Muscle of leg (tissue), 3 donors: ENCODE measurements at regions not wholly inside any gene's neighbourhood (a gene's known extent, or its start where the extent isn't known, plus 50 kb on each side); places are given as distances from the start of the nearest gene placed in this dataset.
"Not testable (repeated sequence)": the region's sequence is repeated elsewhere in the genome, so short reads cannot be mapped to it uniquely, and the experiment has no call there.

ENCODE experiments used
- DNase-seq: peaks from one replicate; pipeline ENCODE4 v3.0.0; 2013
- H3K27ac ChIP-seq: one replicate; pipeline ENCODE4 v1.5.1; 2013; ENCODE audit warnings: mild to moderate bottlenecking, low read length, control low read depth
- H3K27me3 ChIP-seq: one replicate; pipeline ENCODE4 v1.6.1; 2013; ENCODE audit warnings: low read length; ENCODE audit not compliant: control insufficient read depth, insufficient read depth
- H3K36me3 ChIP-seq: one replicate; pipeline ENCODE4 v1.6.1; 2013; ENCODE audit warnings: low read length; ENCODE audit not compliant: control insufficient read depth, insufficient read depth
- H3K4me1 ChIP-seq: one replicate; pipeline ENCODE4 v1.6.1; 2013; ENCODE audit warnings: low read length; ENCODE audit not compliant: control insufficient read depth, insufficient read depth
- H3K4me3 ChIP-seq: one replicate; pipeline ENCODE4 v1.5.1; 2013; ENCODE audit warnings: low read length, control low read depth
- H3K9me3 ChIP-seq: replicated peaks from 2 replicates; pipeline ENCODE4 v1.6.1; 2013; ENCODE audit warnings: low read depth, low read length; ENCODE audit not compliant: control insufficient read depth
- WGBS: methylation state at CpG from one replicate; pipeline ENCODE4 v1.1.5; 2013; ENCODE audit warnings: missing lambda C conversion rate; ENCODE audit not compliant: insufficient coverage; 5-methylcytosine and 5-hydroxymethylcytosine counted together

DNA sequence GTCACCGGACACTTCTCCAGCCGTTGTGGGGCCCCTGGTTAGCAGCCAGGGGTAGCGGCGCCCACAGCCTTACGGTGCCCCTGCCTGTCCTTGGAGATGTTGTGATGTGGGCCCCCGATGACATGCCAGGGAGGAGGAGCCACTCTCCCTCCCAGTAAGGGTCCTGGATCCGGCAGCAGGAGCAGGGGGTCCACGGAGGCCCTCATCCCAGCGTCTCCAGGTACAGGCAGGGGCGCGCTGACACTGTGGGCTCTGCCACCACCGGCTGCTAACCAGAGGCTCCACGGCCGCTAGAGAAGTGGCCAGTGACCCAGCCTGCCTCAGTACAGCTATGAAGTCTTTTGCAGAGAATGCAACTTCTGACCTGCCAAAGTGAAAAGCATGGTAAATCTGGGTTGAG lies 121.2 kb downstream of the SPP2 start:
- no peaks in the 10 kb centered on the region for H3K36me3 ChIP-seq
- H3K27ac ChIP-seq = no peak overlapping the region
- no peaks in the 10 kb centered on the region for H3K27me3 ChIP-seq
- DNase-seq = no peak
- WGBS = 93% methylated on average over 13 of the region's 14 CpGs
- H3K9me3 ChIP-seq = no peaks in the 10 kb centered on the region
- no peaks in the 10 kb centered on the region for H3K4me1 ChIP-seq
- no peak overlapping the region for H3K4me3 ChIP-seq

- no peaks in the 10 kb centered on the region for H3K4me1 ChIP-seq
- no peaks in the 10 kb centered on the region for H3K36me3 ChIP-seq
- 44% methylated on average over 1 of the region's 1 CpG for WGBS
- no peaks in the 10 kb centered on the region for H3K27me3 ChIP-seq
- DNase-seq = no peak
- H3K9me3 ChIP-seq = no peaks in the 10 kb centered on the region
- H3K27ac ChIP-seq = no peak overlapping the region
- H3K4me3 ChIP-seq = no peak overlapping the region
Observed at GRCh38 chr2:234169674-234170073, 119.2 kb downstream of the SPP2 start.

- H3K4me1 ChIP-seq, H3K9me3 ChIP-seq, H3K36me3 ChIP-seq, H3K27me3 ChIP-seq, H3K27ac ChIP-seq, H3K4me3 ChIP-seq: not testable (repeated sequence)
- DNase-seq = peak; percentile 25
- WGBS = 20% methylated on average over 1 of the region's 8 CpGs
Observed at GRCh38 chr2:234168605-234169570, 118.4 kb downstream of the SPP2 start.

GRCh38 chr2:234166531-234166930 lies 116.0 kb downstream of the SPP2 start:
- WGBS = no CpG with 5 or more reads among the region's 3 CpGs
- no peaks in the 10 kb centered on the region for H3K36me3 ChIP-seq

DNA sequence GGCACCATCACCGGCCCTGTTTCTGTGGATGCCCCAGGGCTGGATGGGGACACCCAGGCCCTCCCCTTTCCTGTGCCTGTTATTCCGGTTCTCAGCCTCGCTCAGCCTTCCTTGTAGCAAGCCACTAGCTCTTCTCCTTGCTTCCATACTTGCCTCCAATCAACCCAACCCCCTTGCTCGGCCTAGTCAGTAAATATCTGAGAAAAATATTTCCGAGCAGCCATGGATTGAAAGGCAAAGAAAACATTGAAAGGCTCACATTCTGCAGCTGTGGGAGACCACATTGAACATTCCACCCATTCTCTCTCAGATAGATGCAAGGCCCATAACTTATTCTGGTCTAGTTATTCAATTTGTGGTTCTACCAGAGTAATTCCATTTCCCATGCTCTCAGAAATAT lies 114.9 kb downstream of the SPP2 start:
- DNase-seq = no peak
- Histone ChIP-seq H3K27me3 (peaks cover 2% of the 10 kb centered on the region), H3K27ac (no peak overlapping the region), H3K36me3 (no peaks in the 10 kb centered on the region), H3K4me3 (no peak overlapping the region), H3K4me1 (no peaks in the 10 kb centered on the region), H3K9me3 (no peaks in the 10 kb centered on the region)
- 81% methylated on average over 3 of the region's 5 CpGs for WGBS

More at GRCh38 chr2:234166531-234166930, 116.0 kb downstream of the SPP2 start:
- Histone ChIP-seq H3K27me3 (peaks cover under 1% of the 10 kb centered on the region), H3K27ac (no peak overlapping the region), H3K4me3 (no peak overlapping the region), H3K9me3 (no peaks in the 10 kb centered on the region), H3K4me1 (no peaks in the 10 kb centered on the region)
- DNase-seq = no peak

- Histone ChIP-seq H3K9me3 (no peaks in the 10 kb centered on the region), H3K27me3 (peaks cover 2% of the 10 kb centered on the region), H3K27ac (no peak overlapping the region), H3K4me1 (no peaks in the 10 kb centered on the region), H3K36me3 (no peaks in the 10 kb centered on the region), H3K4me3 (no peak overlapping the region)
- 63% methylated on average over 12 of the region's 19 CpGs for WGBS
- DNase-seq = no peak
Observed at GRCh38 chr2:234164493-234165413, 114.3 kb downstream of the SPP2 start.

DNA sequence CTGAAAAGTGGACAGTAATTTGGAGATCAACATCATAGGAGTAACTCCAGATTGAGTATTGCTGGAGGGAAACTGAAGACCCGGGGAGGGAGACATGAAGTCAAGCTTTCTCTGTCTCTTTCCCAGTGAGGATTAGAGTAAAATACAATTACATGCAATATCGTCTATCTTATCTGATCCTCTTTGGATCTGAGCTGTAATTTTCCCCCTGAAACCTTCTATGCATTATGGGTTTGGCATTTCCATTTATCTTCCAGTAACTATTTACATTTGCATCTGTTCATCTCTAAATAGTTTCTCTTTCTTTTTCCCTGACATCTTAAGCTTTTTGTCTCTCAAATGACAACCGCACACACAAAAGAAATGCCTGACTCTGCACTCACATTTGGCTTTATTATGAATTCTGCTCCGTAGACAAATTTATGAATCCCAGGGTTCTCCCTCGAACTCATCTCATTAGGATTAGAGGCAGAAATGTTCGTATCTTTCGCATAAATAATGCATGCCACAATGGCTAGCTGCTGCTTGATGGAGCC lies 113.1 kb downstream of the SPP2 start:
- H3K4me1 ChIP-seq = no peaks in the 10 kb centered on the region
- 53% methylated on average over 5 of the region's 7 CpGs for WGBS

DNA sequence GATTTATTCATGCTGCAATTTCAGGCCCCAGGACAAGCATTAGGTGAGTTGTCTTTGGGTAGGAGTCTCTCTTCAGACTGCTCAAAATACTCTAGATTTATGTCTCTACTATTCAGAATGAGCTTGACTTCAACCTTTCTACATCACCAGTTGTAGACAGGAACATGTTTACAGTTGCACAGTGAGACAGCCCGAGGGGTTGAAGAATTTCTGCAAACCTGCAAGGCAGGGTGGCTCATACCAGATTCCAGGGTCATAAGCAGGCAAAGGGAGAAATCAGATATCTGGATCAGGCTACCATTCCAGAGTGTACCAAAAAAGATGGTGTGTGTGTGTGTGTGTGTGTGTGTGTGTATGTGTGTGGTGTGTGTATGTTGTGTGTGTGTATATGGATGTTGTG lies 112.4 kb downstream of the SPP2 start:
- no peaks in the 10 kb centered on the region for H3K9me3 ChIP-seq
- DNase-seq = no peak
- WGBS = 33% methylated on average over 1 of the region's 1 CpG
- H3K27ac ChIP-seq = no peak overlapping the region
- H3K27me3 ChIP-seq = peaks cover 2% of the 10 kb centered on the region
- no peaks in the 10 kb centered on the region for H3K4me1 ChIP-seq
- no peak overlapping the region for H3K4me3 ChIP-seq
- H3K36me3 ChIP-seq = no peaks in the 10 kb centered on the region

More for the DNA sequence above, 113.1 kb downstream of the SPP2 start:
- Histone ChIP-seq H3K27ac (no peak overlapping the region), H3K36me3 (no peaks in the 10 kb centered on the region), H3K9me3 (no peaks in the 10 kb centered on the region), H3K4me3 (no peak overlapping the region), H3K27me3 (peaks cover 2% of the 10 kb centered on the region)
- no peak for DNase-seq

- Histone ChIP-seq H3K36me3 (no peaks in the 10 kb centered on the region), H3K27me3 (peaks cover 2% of the 10 kb centered on the region), H3K4me3 (no peak overlapping the region), H3K27ac (no peak overlapping the region), H3K4me1 (no peaks in the 10 kb centered on the region), H3K9me3 (no peaks in the 10 kb centered on the region)
- WGBS = 68% methylated on average over 5 of the region's 6 CpGs
- DNase-seq = no peak
Observed at GRCh38 chr2:234161932-234162331, 111.4 kb downstream of the SPP2 start.

- no peaks in the 10 kb centered on the region for H3K36me3 ChIP-seq
- no peak for DNase-seq
- no peaks in the 10 kb centered on the region for H3K4me1 ChIP-seq
- no peaks in the 10 kb centered on the region for H3K9me3 ChIP-seq
- 56% methylated on average over 1 of the region's 4 CpGs for WGBS
- H3K4me3 ChIP-seq = no peak overlapping the region
- H3K27ac ChIP-seq = no peak overlapping the region
- H3K27me3 ChIP-seq = peaks cover 4% of the 10 kb centered on the region
Observed at GRCh38 chr2:234158812-234159211, 108.3 kb downstream of the SPP2 start.
